H9 (cell line): ENCODE measurements at regions not wholly inside any gene's neighbourhood (a gene's known extent, or its start where the extent isn't known, plus 50 kb on each side); places are given as distances from the start of the nearest gene placed in this dataset.

ENCODE experiments used
- DNase-seq: peaks from one replicate; pipeline ENCODE4 v3.0.0-alpha.2; 2017
- H2AFZ ChIP-seq: one replicate; pipeline ENCODE4 v1.6.1; 2013; ENCODE audit warnings: mild to moderate bottlenecking, low read length, control low read depth, moderate library complexity
- H2AK5ac ChIP-seq: 2 replicates; pipeline ENCODE4 v1.6.1; 2013; ENCODE audit warnings: low read length, control low read depth, mixed read lengths; ENCODE audit not compliant: insufficient read length
- H2BK120ac ChIP-seq: one replicate; pipeline ENCODE4 v1.6.1; 2013; ENCODE audit warnings: low read depth, mild to moderate bottlenecking, low read length, control low read depth, inconsistent platforms; ENCODE audit not compliant: poor library complexity, severe bottlenecking
- H2BK12ac ChIP-seq: 2 replicates; pipeline ENCODE4 v1.6.1; 2013; ENCODE audit warnings: low read length, control low read depth, mixed read lengths, low read depth; ENCODE audit not compliant: insufficient read length
- H2BK15ac ChIP-seq: 2 replicates; pipeline ENCODE4 v1.6.1; 2013; ENCODE audit warnings: low read depth, low read length, control low read depth
- H2BK20ac ChIP-seq: one replicate; pipeline ENCODE4 v1.6.1; 2013; ENCODE audit warnings: low read depth, mild to moderate bottlenecking, low read length, control low read depth, inconsistent platforms; ENCODE audit not compliant: poor library complexity, severe bottlenecking
- H2BK5ac ChIP-seq: 2 replicates; pipeline ENCODE4 v1.6.1; 2013; ENCODE audit warnings: low read length, control low read depth, mixed read lengths; ENCODE audit not compliant: insufficient read length
- H3K14ac ChIP-seq: 2 replicates; pipeline ENCODE4 v1.6.1; 2013; ENCODE audit warnings: low read length, control low read depth; ENCODE audit not compliant: insufficient read depth
- H3K18ac ChIP-seq: 2 replicates; pipeline ENCODE4 v1.6.1; 2013; ENCODE audit warnings: low read depth, mild to moderate bottlenecking, mixed read lengths, low read length, control low read depth; ENCODE audit not compliant: insufficient read length
- H3K23ac ChIP-seq: 2 replicates; pipeline ENCODE4 v1.6.1; 2013; ENCODE audit warnings: low read length, control low read depth, mixed read lengths, low read depth; ENCODE audit not compliant: insufficient read length
- H3K23me2 ChIP-seq: 2 replicates; pipeline ENCODE4 v1.6.1; 2013; ENCODE audit warnings: low read depth, mild to moderate bottlenecking, mixed read lengths, low read length, control low read depth; ENCODE audit not compliant: insufficient read length, poor library complexity, severe bottlenecking
- H3K27ac ChIP-seq: 2 replicates; pipeline ENCODE4 v1.5.1; 2013; ENCODE audit warnings: low read length, control low read depth, mixed read lengths, low read depth; ENCODE audit not compliant: insufficient read length
- H3K27me3 ChIP-seq: 2 replicates; pipeline ENCODE4 v1.6.1; 2013; ENCODE audit warnings: low read length, control low read depth, inconsistent platforms; ENCODE audit not compliant: insufficient read depth
- H3K4ac ChIP-seq: 2 replicates; pipeline ENCODE4 v1.6.1; 2013; ENCODE audit warnings: low read depth, mild to moderate bottlenecking, control low read depth, inconsistent platforms, low read length, moderate library complexity
- H3K4me1 ChIP-seq: 2 replicates; pipeline ENCODE4 v1.6.1; 2013; ENCODE audit warnings: low read length, control low read depth, inconsistent platforms; ENCODE audit not compliant: insufficient read depth
- H3K4me2 ChIP-seq: 2 replicates; pipeline ENCODE4 v1.6.1; 2013; ENCODE audit warnings: low read length, control low read depth, mixed read lengths; ENCODE audit not compliant: insufficient read length, insufficient read depth
- H3K56ac ChIP-seq: 2 replicates; pipeline ENCODE4 v1.6.1; 2013; ENCODE audit warnings: low read depth, mild to moderate bottlenecking, mixed read lengths, low read length, control low read depth; ENCODE audit not compliant: insufficient read length
- H3K79me1 ChIP-seq: 2 replicates; pipeline ENCODE4 v1.6.1; 2013; ENCODE audit warnings: low read depth, mild to moderate bottlenecking, moderate library complexity, low read length, control low read depth, inconsistent platforms; ENCODE audit not compliant: insufficient read depth, poor library complexity, severe bottlenecking
- H3K79me2 ChIP-seq: 2 replicates; pipeline ENCODE4 v1.6.1; 2013; ENCODE audit warnings: low read length, control low read depth, inconsistent platforms; ENCODE audit not compliant: insufficient read depth
- H3K9ac ChIP-seq: 2 replicates; pipeline ENCODE4 v1.6.1; 2013; ENCODE audit warnings: low read length, control low read depth, mixed read lengths; ENCODE audit not compliant: insufficient read length; ENCODE audit errors: extremely low read depth
- H3K9me3 ChIP-seq: one replicate; pipeline ENCODE4 v1.6.1; 2013; ENCODE audit warnings: low read depth, low read length, inconsistent platforms; ENCODE audit not compliant: control insufficient read depth
- H3T11ph ChIP-seq: one replicate; pipeline ENCODE4 v1.6.1; 2013; ENCODE audit warnings: mild to moderate bottlenecking, low read length, control low read depth, inconsistent platforms
- H4K20me1 ChIP-seq: one replicate; pipeline ENCODE4 v1.6.1; 2013; ENCODE audit not compliant: control insufficient read depth, insufficient read length, insufficient read depth
- H4K5ac ChIP-seq: 2 replicates; pipeline ENCODE4 v1.6.1; 2013; ENCODE audit warnings: low read depth, mild to moderate bottlenecking, mixed read lengths, low read length, control low read depth; ENCODE audit not compliant: insufficient read length
- H4K8ac ChIP-seq: replicated peaks from 2 replicates; pipeline ENCODE4 v1.6.1; 2013; ENCODE audit warnings: low read length, control low read depth, mixed read lengths, low read depth; ENCODE audit not compliant: insufficient read length
- H4K91ac ChIP-seq: 2 replicates; pipeline ENCODE4 v1.6.1; 2013; ENCODE audit warnings: low read depth, mild to moderate bottlenecking, moderate library complexity, mixed read lengths, low read length, control low read depth; ENCODE audit not compliant: insufficient read length
- H3K27ac Mint-ChIP-seq, 3 experiments: 2 replicates in 2 of 3; 3 replicates in 1 of 3; pipeline ENCODE4 v1.8.0; 2020 to 2021; ENCODE audit warnings: mixed read lengths in 3 of 3, mild to moderate bottlenecking in 1 of 3, moderate library complexity in 1 of 3
- H3K27me3 Mint-ChIP-seq: 2 replicates; pipeline ENCODE4 v1.8.0; 2021; ENCODE audit warnings: low read depth, mild to moderate bottlenecking, moderate library complexity, mixed read lengths
- H3K36me3 Mint-ChIP-seq, 3 experiments: 2 replicates in 2 of 3; 3 replicates in 1 of 3; pipeline ENCODE4 v1.8.0; 2020 to 2021; ENCODE audit warnings: low read depth in 3 of 3, mixed read lengths in 3 of 3; ENCODE audit not compliant: insufficient read depth in 1 of 3
- H3K4me1 Mint-ChIP-seq, 2 experiments: 2 replicates each; pipeline ENCODE4 v1.8.0; 2020; ENCODE audit warnings: mixed read lengths in 2 of 2
- H3K4me3 Mint-ChIP-seq, 2 experiments: 2 replicates in 1 of 2; 3 replicates in 1 of 2; pipeline ENCODE4 v1.8.0; 2020 to 2021; ENCODE audit warnings: mild to moderate bottlenecking in 2 of 2, mixed read lengths in 2 of 2, moderate library complexity in 1 of 2
- H3K9me3 Mint-ChIP-seq, 2 experiments: 2 replicates in 1 of 2; 3 replicates in 1 of 2; pipeline ENCODE4 v1.8.0; 2020; ENCODE audit warnings: mild to moderate bottlenecking in 2 of 2, mixed read lengths in 2 of 2, moderate library complexity in 1 of 2
- CTCF ChIP-seq: fragments of 200-600 bp; sonication (generic); conservative IDR thresholded peaks from 3 replicates; pipeline ENCODE4 v1.8.0; 2021; ENCODE audit warnings: antibody characterized with exemption, mild to moderate bottlenecking
- WGBS: extraction: QIAGEN DNeasy Blood & Tissue Kit; methylation state at CpG from one replicate; pipeline ENCODE4 v1.1.7; 2013; ENCODE audit warnings: missing lambda C conversion rate, low lambda C conversion rate, mixed read lengths; ENCODE audit not compliant: insufficient read length; ENCODE audit errors: extremely low coverage; 5-methylcytosine and 5-hydroxymethylcytosine counted together

- Histone ChIP-seq H2BK20ac (no peak overlapping the region), H3K4ac (no peak overlapping the region), H3K18ac (no peak overlapping the region), H3K9me3 (no peaks in the 10 kb centered on the region), H3K4me2 (no peak overlapping the region), H3K9ac (no peak overlapping the region), H4K8ac (no peak overlapping the region), H3K4me1 (no peaks in the 10 kb centered on the region), H3K79me2 (no peaks in the 10 kb centered on the region), H3K79me1 (no peaks in the 10 kb centered on the region), H3K56ac (no peak overlapping the region), H4K20me1 (no peaks in the 10 kb centered on the region), H2BK15ac (no peak overlapping the region), H2AFZ (no peak overlapping the region), H3K14ac (no peak overlapping the region), H3T11ph (no peak overlapping the region), H3K27ac (no peak overlapping the region), H3K27me3 (no peaks in the 10 kb centered on the region), H2BK120ac (no peak overlapping the region), H3K23ac (no peak overlapping the region), H2AK5ac (no peak overlapping the region), H2BK5ac (no peak overlapping the region), H4K91ac (no peak overlapping the region), H3K23me2 (no peaks in the 10 kb centered on the region), H2BK12ac (no peak overlapping the region), H4K5ac (no peak overlapping the region)
- Mint-ChIP-seq H3K36me3 (peaks cover 0 to 2% (median 0%) of the 10 kb centered on the region in 3 experiments; a peak in 1 of 7 replicates), H3K27ac (no peak overlapping the region), H3K9me3 (no peaks in the 10 kb centered on the region), H3K27me3 (no peaks in the 10 kb centered on the region), H3K4me3 (no peak overlapping the region), H3K4me1 (no peaks in the 10 kb centered on the region)
- no peak for TF ChIP-seq CTCF
- DNase-seq, result no peak
- WGBS, result no CpG with 5 or more reads among the region's 3 CpGs
Measured at GRCh38 chr2:117335967-117336366, 478.5 kb upstream of the DDX18 start.
